WTC11 (cell line): ENCODE measurements at regions not wholly inside any gene's neighbourhood (a gene's known extent, or its start where the extent isn't known, plus 50 kb on each side); places are given as distances from the start of the nearest gene placed in this dataset.

Experiments
- ATAC-seq: fragments of 200-7000 bp; cut with Tn5 transposase; 2 replicates; pipeline ENCODE4 v1.10.0; 2021; ENCODE audit warnings: mild to moderate bottlenecking, moderate library complexity
- CTCF ChIA-PET: fragments of 300-600 bp; sonication (Branson Sonifier 250); formaldehyde crosslinking; loops from one replicate; lab custom pipeline; 2021; ENCODE audit warnings: antibody characterized with exemption; lab: Charles Lee
- POLR2A ChIA-PET: fragments of 350-600 bp; sonication (Branson Sonifier 250); formaldehyde crosslinking; loops from one replicate; lab custom pipeline; 2021; ENCODE audit warnings: antibody characterized with exemption; lab: Charles Lee
- DNase-seq: peaks from one replicate; pipeline ENCODE4 v3.0.0; 2021; ENCODE audit warnings: low spot score
- H3K27ac Mint-ChIP-seq: 2 replicates; pipeline ENCODE4 v1.8.0; 2021; ENCODE audit warnings: mixed read lengths
- H3K27me3 Mint-ChIP-seq: 2 replicates; pipeline ENCODE4 v1.8.0; 2021; ENCODE audit warnings: low read depth, mild to moderate bottlenecking, moderate library complexity, mixed read lengths
- H3K36me3 Mint-ChIP-seq: 2 replicates; pipeline ENCODE4 v1.8.0; 2021; ENCODE audit warnings: mixed read lengths
- H3K4me1 Mint-ChIP-seq: 2 replicates; pipeline ENCODE4 v1.8.0; 2022; ENCODE audit warnings: mixed read lengths
- H3K4me3 Mint-ChIP-seq: 2 replicates; pipeline ENCODE4 v1.8.0; 2021; ENCODE audit warnings: mild to moderate bottlenecking, moderate library complexity, mixed read lengths
- H3K9me3 Mint-ChIP-seq: 2 replicates; pipeline ENCODE4 v1.8.0; 2021; ENCODE audit warnings: mixed read lengths
- CBFB ChIP-seq: sonication (generic); formaldehyde crosslinking; IDR thresholded peaks from 2 replicates; pipeline ENCODE4 v1.8.1; 2022; ENCODE audit warnings: mild to moderate bottlenecking, low read depth, missing genetic modification reagents
- CREB1 ChIP-seq: sonication (generic); formaldehyde crosslinking; IDR thresholded peaks from 2 replicates; pipeline ENCODE4 v1.8.0; 2023; ENCODE audit warnings: mild to moderate bottlenecking, missing genetic modification reagents
- ELF4 ChIP-seq: sonication (generic); formaldehyde crosslinking; IDR thresholded peaks from 2 replicates; pipeline ENCODE4 v1.8.1; 2022; ENCODE audit warnings: low read depth, mild to moderate bottlenecking, moderate library complexity, missing genetic modification reagents
- ETV6 ChIP-seq: sonication (generic); formaldehyde crosslinking; IDR thresholded peaks from 2 replicates; pipeline ENCODE4 v1.8.1; 2022; ENCODE audit warnings: mild to moderate bottlenecking, missing genetic modification reagents
- FOXK1 ChIP-seq: sonication (generic); formaldehyde crosslinking; IDR thresholded peaks from 2 replicates; pipeline ENCODE4 v1.8.0; 2022; ENCODE audit warnings: mild to moderate bottlenecking, moderate library complexity, missing genetic modification reagents
- NR3C1 ChIP-seq: sonication (generic); formaldehyde crosslinking; conservative IDR thresholded peaks from 2 replicates; pipeline ENCODE4 v1.8.1; 2023; ENCODE audit warnings: low read depth, mild to moderate bottlenecking, missing genetic modification reagents
- OVOL2 ChIP-seq: fragments of 250-450 bp; sonication (Bioruptor Pico); IDR thresholded peaks from 2 replicates; pipeline ENCODE4 v1.9.0; 2021; ENCODE audit warnings: mild to moderate bottlenecking, borderline replicate concordance
- PRRX2 ChIP-seq: fragments of 250-450 bp; sonication (Bioruptor Pico); IDR thresholded peaks from 2 replicates; pipeline ENCODE4 v1.8.0; 2021; ENCODE audit warnings: mild to moderate bottlenecking
- SOX15 ChIP-seq: fragments of 250-450 bp; sonication (Bioruptor Pico); IDR thresholded peaks from 2 replicates; pipeline ENCODE4 v1.9.0; 2021; ENCODE audit warnings: mild to moderate bottlenecking
- TP53 ChIP-seq: sonication (generic); formaldehyde crosslinking; IDR thresholded peaks from 2 replicates; pipeline ENCODE4 v1.8.1; 2023; ENCODE audit warnings: mild to moderate bottlenecking, missing genetic modification reagents
- ZNF121 ChIP-seq: sonication (generic); formaldehyde crosslinking; IDR thresholded peaks from 2 replicates; pipeline ENCODE4 v1.8.0; 2023; ENCODE audit warnings: missing genetic modification reagents
- ZNF317 ChIP-seq: sonication (generic); formaldehyde crosslinking; IDR thresholded peaks from 2 replicates; pipeline ENCODE4 v1.8.1; 2023; ENCODE audit warnings: low read depth, mild to moderate bottlenecking, moderate library complexity, missing genetic modification reagents, borderline replicate concordance
- ZNF396 ChIP-seq: fragments of 250-450 bp; sonication (Bioruptor Pico); IDR thresholded peaks from 2 replicates; pipeline ENCODE4 v1.8.0; 2021; ENCODE audit warnings: mild to moderate bottlenecking, moderate library complexity, borderline replicate concordance
- ZNF671 ChIP-seq: fragments of 250-450 bp; sonication (Bioruptor Pico); IDR thresholded peaks from 2 replicates; pipeline ENCODE4 v1.8.0; 2021; ENCODE audit warnings: mild to moderate bottlenecking
- TF ChIP-seq, protein P1 (sequence below): sonication (generic); formaldehyde crosslinking; IDR thresholded peaks from 2 replicates; pipeline ENCODE4 v1.8.1; 2023; ENCODE audit warnings: mild to moderate bottlenecking, missing genetic modification reagents, moderate library complexity
- TF ChIP-seq, protein P2 (sequence below): sonication (generic); formaldehyde crosslinking; IDR thresholded peaks from 2 replicates; pipeline ENCODE4 v1.8.0; 2023; ENCODE audit warnings: missing genetic modification reagents
- TF ChIP-seq, protein P3 (sequence below): sonication (generic); formaldehyde crosslinking; IDR thresholded peaks from 2 replicates; pipeline ENCODE4 v1.8.0; 2023; ENCODE audit warnings: mild to moderate bottlenecking, missing genetic modification reagents
- TF ChIP-seq, protein P4 (sequence below): fragments of 200-600 bp; IDR thresholded peaks from 2 replicates; pipeline ENCODE4 v1.8.0; 2022; ENCODE audit warnings: antibody characterized with exemption

DNA sequence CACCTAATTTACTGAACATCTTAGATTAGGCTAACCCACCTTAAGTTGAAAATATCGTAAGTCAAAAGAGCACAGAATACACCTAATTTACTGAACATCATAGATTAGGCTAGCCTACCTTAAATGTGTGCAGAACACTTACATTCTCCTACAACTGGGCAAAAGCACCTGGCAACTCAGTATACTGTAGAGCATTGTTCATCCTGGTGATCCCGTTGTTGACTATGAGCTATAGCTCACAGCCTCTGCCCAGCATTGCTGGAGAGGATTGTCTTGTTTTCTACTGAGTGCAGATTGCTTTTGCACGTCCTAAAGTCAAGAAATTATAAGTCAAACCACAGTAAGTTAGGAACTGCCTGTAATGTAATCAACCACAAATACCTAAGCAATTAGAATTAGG is 531.8 kb upstream of the CDH6 start (continued):
- TF ChIP-seq, protein P1, sequence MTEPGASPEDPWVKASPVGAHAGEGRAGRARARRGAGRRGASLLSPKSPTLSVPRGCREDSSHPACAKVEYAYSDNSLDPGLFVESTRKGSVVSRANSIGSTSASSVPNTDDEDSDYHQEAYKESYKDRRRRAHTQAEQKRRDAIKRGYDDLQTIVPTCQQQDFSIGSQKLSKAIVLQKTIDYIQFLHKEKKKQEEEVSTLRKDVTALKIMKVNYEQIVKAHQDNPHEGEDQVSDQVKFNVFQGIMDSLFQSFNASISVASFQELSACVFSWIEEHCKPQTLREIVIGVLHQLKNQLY (CRISPR knock-in tag) = no peak
- no peak for TF ChIP-seq ETV6 (CRISPR knock-in tag)
- TF ChIP-seq, all 79 proteins: peak for 0

DNA sequence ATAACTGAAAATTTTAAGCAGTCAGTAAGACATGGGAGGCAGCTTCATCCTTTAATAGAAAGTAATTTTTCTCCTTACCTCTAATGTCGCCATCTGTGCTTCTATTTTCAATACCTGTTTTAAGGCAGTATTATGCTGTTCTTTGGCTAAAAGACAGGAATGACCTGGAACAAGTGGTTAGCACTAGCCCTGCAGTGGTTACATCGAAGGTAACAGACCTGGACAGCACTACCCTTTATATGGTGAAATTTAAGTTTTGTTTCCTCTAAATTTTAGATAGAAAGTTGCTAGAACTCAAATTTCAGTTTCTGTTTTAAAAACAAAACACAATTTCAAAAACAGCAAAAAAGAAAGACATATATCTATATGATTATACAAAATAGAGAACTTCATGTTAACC is 534.1 kb upstream of the CDH6 start:
- Mint-ChIP-seq H3K4me1 (peaks cover 27% of the 10 kb centered on the region), H3K27ac (no peak overlapping the region), H3K27me3 (no peaks in the 10 kb centered on the region), H3K9me3 (peaks cover 13% of the 10 kb centered on the region)
- ChIA-PET POLR2A (no interaction called here), CTCF (no interaction called here)
- DNase-seq (no peak), ATAC-seq (no peak)
- TF ChIP-seq, protein P2, sequence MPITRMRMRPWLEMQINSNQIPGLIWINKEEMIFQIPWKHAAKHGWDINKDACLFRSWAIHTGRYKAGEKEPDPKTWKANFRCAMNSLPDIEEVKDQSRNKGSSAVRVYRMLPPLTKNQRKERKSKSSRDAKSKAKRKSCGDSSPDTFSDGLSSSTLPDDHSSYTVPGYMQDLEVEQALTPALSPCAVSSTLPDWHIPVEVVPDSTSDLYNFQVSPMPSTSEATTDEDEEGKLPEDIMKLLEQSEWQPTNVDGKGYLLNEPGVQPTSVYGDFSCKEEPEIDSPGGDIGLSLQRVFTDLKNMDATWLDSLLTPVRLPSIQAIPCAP (CRISPR knock-in tag) = no peak
- TF ChIP-seq ZNF317 (CRISPR knock-in tag) (no peak), ZNF396 (CRISPR knock-in tag) (no peak), OVOL2 (no peak), NR3C1 (CRISPR knock-in tag) (no peak), ZNF671 (CRISPR knock-in tag) (no peak), CBFB (CRISPR knock-in tag) (no peak), ELF4 (CRISPR knock-in tag) (no peak), SOX15 (CRISPR knock-in tag) (no peak), TP53 (no peak), PRRX2 (CRISPR knock-in tag) (no peak), FOXK1 (CRISPR knock-in tag) (no peak), ZNF121 (CRISPR knock-in tag) (no peak)
- TF ChIP-seq, protein P3, sequence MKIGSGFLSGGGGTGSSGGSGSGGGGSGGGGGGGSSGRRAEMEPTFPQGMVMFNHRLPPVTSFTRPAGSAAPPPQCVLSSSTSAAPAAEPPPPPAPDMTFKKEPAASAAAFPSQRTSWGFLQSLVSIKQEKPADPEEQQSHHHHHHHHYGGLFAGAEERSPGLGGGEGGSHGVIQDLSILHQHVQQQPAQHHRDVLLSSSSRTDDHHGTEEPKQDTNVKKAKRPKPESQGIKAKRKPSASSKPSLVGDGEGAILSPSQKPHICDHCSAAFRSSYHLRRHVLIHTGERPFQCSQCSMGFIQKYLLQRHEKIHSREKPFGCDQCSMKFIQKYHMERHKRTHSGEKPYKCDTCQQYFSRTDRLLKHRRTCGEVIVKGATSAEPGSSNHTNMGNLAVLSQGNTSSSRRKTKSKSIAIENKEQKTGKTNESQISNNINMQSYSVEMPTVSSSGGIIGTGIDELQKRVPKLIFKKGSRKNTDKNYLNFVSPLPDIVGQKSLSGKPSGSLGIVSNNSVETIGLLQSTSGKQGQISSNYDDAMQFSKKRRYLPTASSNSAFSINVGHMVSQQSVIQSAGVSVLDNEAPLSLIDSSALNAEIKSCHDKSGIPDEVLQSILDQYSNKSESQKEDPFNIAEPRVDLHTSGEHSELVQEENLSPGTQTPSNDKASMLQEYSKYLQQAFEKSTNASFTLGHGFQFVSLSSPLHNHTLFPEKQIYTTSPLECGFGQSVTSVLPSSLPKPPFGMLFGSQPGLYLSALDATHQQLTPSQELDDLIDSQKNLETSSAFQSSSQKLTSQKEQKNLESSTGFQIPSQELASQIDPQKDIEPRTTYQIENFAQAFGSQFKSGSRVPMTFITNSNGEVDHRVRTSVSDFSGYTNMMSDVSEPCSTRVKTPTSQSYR (CRISPR knock-in tag) = no peak
- TF ChIP-seq, protein P4, sequence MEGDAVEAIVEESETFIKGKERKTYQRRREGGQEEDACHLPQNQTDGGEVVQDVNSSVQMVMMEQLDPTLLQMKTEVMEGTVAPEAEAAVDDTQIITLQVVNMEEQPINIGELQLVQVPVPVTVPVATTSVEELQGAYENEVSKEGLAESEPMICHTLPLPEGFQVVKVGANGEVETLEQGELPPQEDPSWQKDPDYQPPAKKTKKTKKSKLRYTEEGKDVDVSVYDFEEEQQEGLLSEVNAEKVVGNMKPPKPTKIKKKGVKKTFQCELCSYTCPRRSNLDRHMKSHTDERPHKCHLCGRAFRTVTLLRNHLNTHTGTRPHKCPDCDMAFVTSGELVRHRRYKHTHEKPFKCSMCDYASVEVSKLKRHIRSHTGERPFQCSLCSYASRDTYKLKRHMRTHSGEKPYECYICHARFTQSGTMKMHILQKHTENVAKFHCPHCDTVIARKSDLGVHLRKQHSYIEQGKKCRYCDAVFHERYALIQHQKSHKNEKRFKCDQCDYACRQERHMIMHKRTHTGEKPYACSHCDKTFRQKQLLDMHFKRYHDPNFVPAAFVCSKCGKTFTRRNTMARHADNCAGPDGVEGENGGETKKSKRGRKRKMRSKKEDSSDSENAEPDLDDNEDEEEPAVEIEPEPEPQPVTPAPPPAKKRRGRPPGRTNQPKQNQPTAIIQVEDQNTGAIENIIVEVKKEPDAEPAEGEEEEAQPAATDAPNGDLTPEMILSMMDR = no peak
- TF ChIP-seq, all 79 proteins: peak for 0
- H3K4me3 Mint-ChIP-seq = no peak overlapping the region
- H3K36me3 Mint-ChIP-seq = peaks cover 5% of the 10 kb centered on the region; the same call in 1 of the 2 replicates

DNA sequence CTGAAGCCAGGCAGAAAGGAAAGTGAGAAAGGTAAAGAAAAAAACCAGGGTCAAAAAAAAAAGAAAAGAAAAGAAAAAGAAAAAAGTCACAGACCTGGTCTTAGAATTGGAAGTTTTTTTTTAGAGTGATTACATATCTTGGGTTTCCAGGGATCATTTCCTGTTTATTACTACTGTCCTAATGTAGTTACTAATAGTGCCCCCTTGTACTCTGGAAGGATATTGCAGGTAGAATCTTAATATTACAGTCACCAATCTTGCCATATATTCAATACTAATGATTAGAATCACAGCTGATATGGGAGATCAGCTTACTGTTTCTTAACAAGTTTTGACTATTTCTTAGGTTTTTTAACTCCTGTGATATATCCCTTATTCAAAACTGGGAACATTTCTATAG is 543.2 kb upstream of the CDH6 start:
- 0 out of 2 replicates have a peak, but pooled peaks have one; percentile 26 for ATAC-seq
- ChIA-PET POLR2A (no interaction called here), CTCF (no interaction called here)
- DNase-seq = no peak
- Mint-ChIP-seq H3K27ac (no peak overlapping the region), H3K27me3 (no peaks in the 10 kb centered on the region), H3K36me3 (peaks cover 3% of the 10 kb centered on the region; the same call in 1 of the 2 replicates), H3K4me3 (no peak overlapping the region), H3K9me3 (peaks cover 8% of the 10 kb centered on the region), H3K4me1 (no peaks in the 10 kb centered on the region)
- TF ChIP-seq CREB1 (CRISPR knock-in tag) = no peak
